HK-2 (cell line): ENCODE measurements at regions not wholly inside any gene's neighbourhood (a gene's known extent, or its start where the extent isn't known, plus 50 kb on each side); places are given as distances from the start of the nearest gene placed in this dataset.
A peak's percentile ranks its signal among the peaks of the same experiment; 100 is the strongest.

ENCODE experiments used
- DNase-seq: peaks from one replicate; pipeline ENCODE4 v3.0.0-alpha.2; 2018; ENCODE audit not compliant: unreplicated experiment

DNA sequence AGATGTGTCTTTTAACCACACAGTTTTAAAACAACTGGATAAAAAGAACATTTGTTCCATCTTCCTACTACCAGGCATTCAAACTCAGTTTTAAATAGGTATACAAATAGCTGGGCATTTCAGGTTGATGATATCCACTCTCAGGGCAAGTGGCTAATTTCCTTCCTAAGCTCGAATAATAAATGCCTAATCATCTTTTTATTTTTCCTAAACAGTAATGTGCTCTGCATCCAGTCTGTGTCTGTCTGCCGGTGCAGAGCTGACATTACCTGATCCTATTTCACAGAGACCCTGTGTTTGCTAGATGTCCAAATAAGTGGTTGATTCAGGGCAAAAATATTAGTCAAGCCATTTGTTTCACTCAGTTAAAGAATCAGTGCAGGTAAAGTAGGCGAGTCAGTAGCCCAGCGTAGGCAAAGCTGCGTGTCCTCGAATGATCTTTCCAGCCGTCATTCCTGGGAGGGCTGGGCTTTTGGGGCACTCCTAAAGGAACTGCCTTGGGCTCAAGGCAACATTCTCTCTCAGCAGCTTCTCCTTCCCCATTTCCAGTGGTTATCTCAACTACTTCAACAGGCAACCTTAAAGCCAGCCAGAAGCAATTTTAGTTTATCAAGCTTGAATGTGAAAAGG lies 74.2 kb upstream of the BMP2 start:
- DNase-seq: no peak

DNA sequence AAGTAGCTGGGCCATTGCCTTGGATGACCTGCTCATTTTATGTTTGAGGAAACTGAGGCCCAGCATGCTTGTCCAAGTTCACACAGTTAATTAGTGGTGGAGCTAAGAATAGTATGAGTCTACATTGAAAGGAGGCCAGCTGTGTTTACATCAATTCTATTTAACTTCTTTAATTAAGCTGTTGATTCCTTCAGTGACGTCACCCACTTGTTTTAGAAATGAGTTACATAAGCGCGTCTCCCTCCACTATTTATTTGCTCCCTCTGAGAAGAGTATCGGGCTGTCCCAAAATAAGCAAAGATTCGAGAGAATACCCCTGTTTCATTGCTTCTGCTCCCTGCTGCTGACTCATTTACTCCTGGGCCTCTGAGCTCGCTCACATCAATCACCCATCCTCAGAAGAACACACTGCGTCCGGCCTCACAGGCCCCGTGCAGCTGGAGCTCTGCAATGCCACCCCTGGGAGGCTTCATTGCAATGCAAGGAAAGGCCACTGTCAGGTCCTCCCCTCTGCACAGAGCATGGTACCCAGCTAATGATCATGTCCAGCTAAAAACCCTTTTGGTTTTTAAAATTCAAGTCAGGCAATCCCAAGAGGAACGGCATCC lies 74.8 kb upstream of the BMP2 start:
- DNase-seq: no peak

- DNase-seq: no peak
Observed at GRCh38 chr20:6691516-6691915, 76.0 kb upstream of the BMP2 start.

- DNase-seq: no peak
Observed at GRCh38 chr20:6689339-6689973, 78.0 kb upstream of the BMP2 start.

- no peak for DNase-seq
Observed at GRCh38 chr20:6686171-6686570, 81.3 kb upstream of the BMP2 start.

GRCh38 chr20:6685626-6686025 lies 81.9 kb upstream of the BMP2 start:
- DNase-seq: no peak

GRCh38 chr20:6685181-6685582 lies 82.3 kb upstream of the BMP2 start:
- peak; percentile 48 for DNase-seq

- DNase-seq: no peak
Observed at GRCh38 chr20:6683021-6683977, 84.2 kb upstream of the BMP2 start.

DNA sequence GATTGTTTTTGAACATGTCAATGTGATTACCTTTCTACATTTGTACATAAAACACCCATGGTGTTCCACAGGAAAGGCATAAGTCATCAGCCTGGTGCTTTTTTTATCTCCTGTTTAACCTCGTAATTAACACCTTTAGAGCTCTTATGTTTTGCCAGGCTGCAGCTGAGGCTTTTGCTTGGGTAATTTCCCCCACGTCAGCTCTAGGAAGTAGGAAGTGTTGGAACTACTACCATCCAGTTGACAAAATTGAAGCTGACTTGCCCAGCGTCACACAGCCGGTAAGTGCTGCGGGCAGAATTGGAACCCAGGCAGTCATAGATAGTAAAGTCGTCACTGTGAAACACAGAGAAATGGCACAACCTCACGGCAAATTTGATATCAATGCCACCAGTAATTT lies 86.6 kb upstream of the BMP2 start:
- DNase-seq: no peak

- no peak for DNase-seq
Observed at GRCh38 chr20:6680441-6680840, 87.0 kb upstream of the BMP2 start.

- DNase-seq: no peak
Observed at GRCh38 chr20:6679086-6679485, 88.4 kb upstream of the BMP2 start.

GRCh38 chr20:6678101-6678500 lies 89.4 kb upstream of the BMP2 start:
- no peak for DNase-seq

- no peak for DNase-seq
Observed at GRCh38 chr20:6674831-6675230, 92.7 kb upstream of the BMP2 start.

- no peak for DNase-seq
Observed at GRCh38 chr20:6673071-6673470, 94.4 kb upstream of the BMP2 start.

- no peak for DNase-seq
Observed at GRCh38 chr20:6671829-6672228, 95.7 kb upstream of the BMP2 start.

DNA sequence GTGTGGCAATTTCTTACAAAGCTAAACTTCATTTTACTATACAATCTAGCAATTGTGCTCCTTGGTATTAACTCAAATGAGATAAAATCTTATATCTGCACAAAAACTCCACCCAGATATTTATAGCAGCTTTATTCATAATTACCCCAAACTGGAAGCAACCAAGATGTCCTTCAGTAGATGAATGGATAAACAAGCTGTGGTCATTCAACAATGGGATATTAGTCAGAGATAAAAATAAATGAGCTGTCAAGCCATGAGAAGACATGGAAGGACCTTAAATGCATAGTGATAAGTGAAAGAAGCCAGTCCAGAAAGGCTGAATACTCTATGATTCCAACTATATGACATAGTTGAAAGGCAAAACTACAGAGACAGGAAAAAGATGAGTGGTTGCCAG lies 98.9 kb upstream of the BMP2 start:
- no peak for DNase-seq

GRCh38 chr20:6665621-6666355 lies 101.7 kb upstream of the BMP2 start:
- no peak for DNase-seq

DNA sequence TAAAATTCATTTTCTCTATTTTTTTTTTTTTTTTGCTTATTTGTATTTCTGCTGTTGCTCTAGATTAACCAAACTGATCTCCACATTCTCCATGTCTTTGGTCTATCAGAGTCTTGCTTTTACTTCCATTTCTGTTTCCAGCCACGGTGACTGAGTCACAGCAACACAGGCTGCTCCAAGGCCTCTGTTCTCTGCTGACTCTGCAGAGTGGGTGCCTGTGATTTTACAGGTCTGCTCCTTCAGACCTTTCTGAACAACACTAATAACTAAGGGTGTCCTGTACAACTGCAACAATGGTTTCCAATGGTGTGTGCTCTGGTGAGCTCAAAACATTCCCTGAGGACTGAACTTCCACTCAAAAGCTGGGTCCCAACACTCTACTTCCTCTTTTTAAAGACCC lies 102.3 kb upstream of the BMP2 start:
- DNase-seq: no peak

DNA sequence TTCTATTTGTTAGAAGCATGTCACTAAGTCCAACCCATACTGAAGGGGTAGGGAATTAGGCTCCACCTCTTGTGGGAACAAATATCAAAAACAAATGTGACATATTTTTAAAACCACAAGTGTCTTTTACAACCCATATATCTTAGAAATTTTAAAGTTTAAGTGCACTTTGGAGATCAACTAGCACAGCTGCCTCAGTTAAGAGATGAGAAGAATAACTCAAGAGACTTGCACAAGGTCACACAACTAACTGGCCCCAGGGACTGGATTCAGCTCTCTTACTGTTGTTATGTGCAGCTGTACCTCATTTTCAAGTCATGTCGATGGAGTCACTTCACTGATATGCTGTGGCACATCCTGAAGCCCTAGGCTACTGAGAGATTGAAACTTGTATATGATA lies 102.9 kb upstream of the BMP2 start:
- no peak for DNase-seq

- peak; percentile 54 for DNase-seq
Observed at GRCh38 chr20:6663751-6664388, 103.6 kb upstream of the BMP2 start.

- no peak for DNase-seq
Observed at GRCh38 chr20:6663104-6663503, 104.4 kb upstream of the BMP2 start.
